ENCODE measurements at regions not wholly inside any gene's neighbourhood (a gene's known extent, or its start where the extent isn't known, plus 50 kb on each side); places are given as distances from the start of the nearest gene placed in this dataset.

DNA sequence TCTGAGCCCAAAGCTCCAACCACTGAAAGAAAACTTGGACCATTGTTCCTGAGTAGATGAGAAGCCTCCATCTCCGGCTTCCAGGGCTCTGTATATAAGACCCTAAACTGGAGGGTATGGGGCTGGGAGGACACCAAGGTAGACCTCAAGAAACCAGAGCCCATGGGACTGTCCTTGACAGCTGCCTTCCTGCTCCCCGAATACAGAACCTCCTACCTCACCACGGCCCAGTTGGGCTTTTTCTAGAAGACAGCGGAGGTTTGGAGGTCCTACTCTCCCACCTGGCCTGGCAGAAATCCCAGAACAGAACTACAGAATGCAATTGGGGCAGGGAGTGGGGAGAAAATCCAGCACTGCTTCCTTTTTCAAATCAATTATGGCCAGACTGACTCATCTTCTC, 177.3 kb upstream of the ZNF507 start (continued):
- TF ChIP-seq, protein P1, sequence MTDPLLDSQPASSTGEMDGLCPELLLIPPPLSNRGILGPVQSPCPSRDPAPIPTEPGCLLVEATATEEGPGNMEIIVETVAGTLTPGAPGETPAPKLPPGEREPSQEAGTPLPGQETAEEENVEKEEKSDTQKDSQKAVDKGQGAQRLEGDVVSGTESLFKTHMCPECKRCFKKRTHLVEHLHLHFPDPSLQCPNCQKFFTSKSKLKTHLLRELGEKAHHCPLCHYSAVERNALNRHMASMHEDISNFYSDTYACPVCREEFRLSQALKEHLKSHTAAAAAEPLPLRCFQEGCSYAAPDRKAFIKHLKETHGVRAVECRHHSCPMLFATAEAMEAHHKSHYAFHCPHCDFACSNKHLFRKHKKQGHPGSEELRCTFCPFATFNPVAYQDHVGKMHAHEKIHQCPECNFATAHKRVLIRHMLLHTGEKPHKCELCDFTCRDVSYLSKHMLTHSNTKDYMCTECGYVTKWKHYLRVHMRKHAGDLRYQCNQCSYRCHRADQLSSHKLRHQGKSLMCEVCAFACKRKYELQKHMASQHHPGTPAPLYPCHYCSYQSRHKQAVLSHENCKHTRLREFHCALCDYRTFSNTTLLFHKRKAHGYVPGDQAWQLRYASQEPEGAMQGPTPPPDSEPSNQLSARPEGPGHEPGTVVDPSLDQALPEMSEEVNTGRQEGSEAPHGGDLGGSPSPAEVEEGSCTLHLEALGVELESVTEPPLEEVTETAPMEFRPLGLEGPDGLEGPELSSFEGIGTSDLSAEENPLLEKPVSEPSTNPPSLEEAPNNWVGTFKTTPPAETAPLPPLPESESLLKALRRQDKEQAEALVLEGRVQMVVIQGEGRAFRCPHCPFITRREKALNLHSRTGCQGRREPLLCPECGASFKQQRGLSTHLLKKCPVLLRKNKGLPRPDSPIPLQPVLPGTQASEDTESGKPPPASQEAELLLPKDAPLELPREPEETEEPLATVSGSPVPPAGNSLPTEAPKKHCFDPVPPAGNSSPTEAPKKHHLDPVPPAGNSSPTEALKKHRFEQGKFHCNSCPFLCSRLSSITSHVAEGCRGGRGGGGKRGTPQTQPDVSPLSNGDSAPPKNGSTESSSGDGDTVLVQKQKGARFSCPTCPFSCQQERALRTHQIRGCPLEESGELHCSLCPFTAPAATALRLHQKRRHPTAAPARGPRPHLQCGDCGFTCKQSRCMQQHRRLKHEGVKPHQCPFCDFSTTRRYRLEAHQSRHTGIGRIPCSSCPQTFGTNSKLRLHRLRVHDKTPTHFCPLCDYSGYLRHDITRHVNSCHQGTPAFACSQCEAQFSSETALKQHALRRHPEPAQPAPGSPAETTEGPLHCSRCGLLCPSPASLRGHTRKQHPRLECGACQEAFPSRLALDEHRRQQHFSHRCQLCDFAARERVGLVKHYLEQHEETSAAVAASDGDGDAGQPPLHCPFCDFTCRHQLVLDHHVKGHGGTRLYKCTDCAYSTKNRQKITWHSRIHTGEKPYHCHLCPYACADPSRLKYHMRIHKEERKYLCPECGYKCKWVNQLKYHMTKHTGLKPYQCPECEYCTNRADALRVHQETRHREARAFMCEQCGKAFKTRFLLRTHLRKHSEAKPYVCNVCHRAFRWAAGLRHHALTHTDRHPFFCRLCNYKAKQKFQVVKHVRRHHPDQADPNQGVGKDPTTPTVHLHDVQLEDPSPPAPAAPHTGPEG (CRISPR knock-in tag; IDR thresholded peaks at IDR 0.05), result no peak
- no peak for TF ChIP-seq MAFG (CRISPR knock-in tag; IDR thresholded peaks at IDR 0.05)
- TF ChIP-seq REPIN1 (CRISPR knock-in tag; IDR thresholded peaks at IDR 0.05; ENCODE audit: borderline replicate concordance, low read depth), result no peak
- no peak for TF ChIP-seq GTF3A (CRISPR knock-in tag; conservative IDR thresholded peaks at IDR 0.05)
- TF ChIP-seq, protein P2, sequence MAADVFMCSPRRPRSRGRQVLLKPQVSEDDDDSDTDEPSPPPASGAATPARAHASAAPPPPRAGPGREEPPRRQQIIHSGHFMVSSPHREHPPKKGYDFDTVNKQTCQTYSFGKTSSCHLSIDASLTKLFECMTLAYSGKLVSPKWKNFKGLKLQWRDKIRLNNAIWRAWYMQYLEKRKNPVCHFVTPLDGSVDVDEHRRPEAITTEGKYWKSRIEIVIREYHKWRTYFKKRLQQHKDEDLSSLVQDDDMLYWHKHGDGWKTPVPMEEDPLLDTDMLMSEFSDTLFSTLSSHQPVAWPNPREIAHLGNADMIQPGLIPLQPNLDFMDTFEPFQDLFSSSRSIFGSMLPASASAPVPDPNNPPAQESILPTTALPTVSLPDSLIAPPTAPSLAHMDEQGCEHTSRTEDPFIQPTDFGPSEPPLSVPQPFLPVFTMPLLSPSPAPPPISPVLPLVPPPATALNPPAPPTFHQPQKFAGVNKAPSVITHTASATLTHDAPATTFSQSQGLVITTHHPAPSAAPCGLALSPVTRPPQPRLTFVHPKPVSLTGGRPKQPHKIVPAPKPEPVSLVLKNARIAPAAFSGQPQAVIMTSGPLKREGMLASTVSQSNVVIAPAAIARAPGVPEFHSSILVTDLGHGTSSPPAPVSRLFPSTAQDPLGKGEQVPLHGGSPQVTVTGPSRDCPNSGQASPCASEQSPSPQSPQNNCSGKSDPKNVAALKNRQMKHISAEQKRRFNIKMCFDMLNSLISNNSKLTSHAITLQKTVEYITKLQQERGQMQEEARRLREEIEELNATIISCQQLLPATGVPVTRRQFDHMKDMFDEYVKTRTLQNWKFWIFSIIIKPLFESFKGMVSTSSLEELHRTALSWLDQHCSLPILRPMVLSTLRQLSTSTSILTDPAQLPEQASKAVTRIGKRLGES (CRISPR knock-in tag; IDR thresholded peaks at IDR 0.05; ENCODE audit: borderline replicate concordance), result no peak
- no peak for TF ChIP-seq DNMT3B (CRISPR knock-in tag; conservative IDR thresholded peaks at IDR 0.05)
- TF ChIP-seq PHF5A (CRISPR knock-in tag; IDR thresholded peaks at IDR 0.05; ENCODE audit: low read depth, unreplicated experiment), result no peak
- TF ChIP-seq HNF4A (CRISPR knock-in tag; IDR thresholded peaks at IDR 0.05), result no peak
- no peak for TF ChIP-seq ZFP36L1 (CRISPR knock-in tag; IDR thresholded peaks at IDR 0.05)

Data from HepG2 (cell line).